ENCODE measurements at regions not wholly inside any gene's neighbourhood (a gene's known extent, or its start where the extent isn't known, plus 50 kb on each side); places are given as distances from the start of the nearest gene placed in this dataset.

DNA sequence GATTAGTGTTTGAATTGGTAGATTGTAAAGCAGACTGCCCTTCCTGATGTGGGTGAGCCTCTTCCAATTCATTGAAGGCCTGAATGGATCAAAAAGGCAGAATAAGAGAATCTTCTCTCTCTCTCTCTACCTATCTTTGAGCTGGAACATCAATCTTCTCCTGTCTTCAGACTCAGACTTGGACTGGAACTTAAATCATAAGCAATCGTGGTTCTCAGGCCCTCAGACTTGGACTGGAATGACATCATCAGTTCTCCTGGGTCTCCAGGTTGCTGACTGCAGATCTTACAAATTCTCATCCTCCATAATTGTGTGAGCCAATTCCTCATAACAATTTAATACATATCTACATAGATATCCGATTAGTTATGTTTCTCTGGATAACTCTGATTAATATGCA lies 66.8 kb downstream of the IER5 start:
- Mint-ChIP-seq H3K36me3 (ENCODE audit: low read depth) (no peaks in the 10 kb centered on the region), H3K4me3 (no peak overlapping the region), H3K9me3 (no peaks in the 10 kb centered on the region), H3K4me1 (peaks cover 5% of the 10 kb centered on the region), H3K27ac (ENCODE audit: unreplicated experiment) (no peak overlapping the region), H3K27me3 (ENCODE audit: low read depth) (no peaks in the 10 kb centered on the region)
- TF ChIP-seq CTCF (conservative IDR thresholded peaks at IDR 0.05), result no peak
- DNase-seq (ENCODE audit: low read depth, low spot score), result no peak

DNA sequence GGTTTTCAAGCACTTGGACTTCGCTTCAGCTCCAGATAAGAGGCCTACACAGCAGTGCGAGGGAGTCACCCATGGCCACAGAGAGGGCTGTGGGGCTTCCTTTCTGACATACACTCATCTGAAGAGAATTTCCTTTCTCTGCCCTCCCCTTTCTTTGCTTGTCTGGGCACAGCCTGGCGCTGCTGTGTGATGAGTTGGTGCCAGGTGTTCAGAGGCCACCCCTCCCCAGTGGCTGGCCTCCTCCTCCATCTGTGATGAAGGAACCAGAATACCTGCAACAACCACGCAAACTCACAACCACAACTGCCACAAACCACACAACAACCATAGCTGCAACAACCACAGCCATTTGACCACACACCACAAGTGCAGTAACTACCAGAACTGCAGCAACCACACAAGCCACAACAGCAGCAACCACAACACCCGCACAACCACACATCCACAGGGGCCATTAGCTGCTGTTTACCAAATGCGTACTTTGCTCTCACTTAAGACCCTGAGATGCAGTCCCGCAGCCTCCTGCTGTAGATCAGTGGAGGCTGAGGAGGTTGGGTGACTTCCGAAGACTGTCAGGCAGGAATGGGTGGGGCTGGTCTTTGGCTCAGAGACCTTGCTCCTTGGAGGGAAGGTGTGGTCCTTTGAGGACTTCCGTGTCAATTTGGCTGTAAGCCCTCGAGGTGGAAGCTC lies 71.1 kb downstream of the IER5 start:
- TF ChIP-seq CTCF (conservative IDR thresholded peaks at IDR 0.05), result no peak
- Mint-ChIP-seq H3K9me3 (peaks cover 10% of the 10 kb centered on the region), H3K4me1 (no peaks in the 10 kb centered on the region), H3K4me3 (no peak overlapping the region), H3K27ac (ENCODE audit: unreplicated experiment) (no peak overlapping the region), H3K36me3 (ENCODE audit: low read depth) (no peaks in the 10 kb centered on the region), H3K27me3 (ENCODE audit: low read depth) (no peaks in the 10 kb centered on the region)
- DNase-seq (ENCODE audit: low read depth, low spot score), result no peak

- H3K4me3 Mint-ChIP-seq, result no peak overlapping the region
- no peak for DNase-seq (ENCODE audit: low read depth, low spot score)
- TF ChIP-seq CTCF (conservative IDR thresholded peaks at IDR 0.05), result no peak
- H3K9me3 Mint-ChIP-seq, result peaks cover 13% of the 10 kb centered on the region
- no peak overlapping the region for H3K27ac Mint-ChIP-seq (ENCODE audit: unreplicated experiment)
- H3K36me3 Mint-ChIP-seq (ENCODE audit: low read depth), result no peaks in the 10 kb centered on the region
- H3K27me3 Mint-ChIP-seq (ENCODE audit: low read depth), result no peaks in the 10 kb centered on the region
- no peaks in the 10 kb centered on the region for H3K4me1 Mint-ChIP-seq
Observed at GRCh38 chr1:181160322-181160721, 71.8 kb downstream of the IER5 start.

DNA sequence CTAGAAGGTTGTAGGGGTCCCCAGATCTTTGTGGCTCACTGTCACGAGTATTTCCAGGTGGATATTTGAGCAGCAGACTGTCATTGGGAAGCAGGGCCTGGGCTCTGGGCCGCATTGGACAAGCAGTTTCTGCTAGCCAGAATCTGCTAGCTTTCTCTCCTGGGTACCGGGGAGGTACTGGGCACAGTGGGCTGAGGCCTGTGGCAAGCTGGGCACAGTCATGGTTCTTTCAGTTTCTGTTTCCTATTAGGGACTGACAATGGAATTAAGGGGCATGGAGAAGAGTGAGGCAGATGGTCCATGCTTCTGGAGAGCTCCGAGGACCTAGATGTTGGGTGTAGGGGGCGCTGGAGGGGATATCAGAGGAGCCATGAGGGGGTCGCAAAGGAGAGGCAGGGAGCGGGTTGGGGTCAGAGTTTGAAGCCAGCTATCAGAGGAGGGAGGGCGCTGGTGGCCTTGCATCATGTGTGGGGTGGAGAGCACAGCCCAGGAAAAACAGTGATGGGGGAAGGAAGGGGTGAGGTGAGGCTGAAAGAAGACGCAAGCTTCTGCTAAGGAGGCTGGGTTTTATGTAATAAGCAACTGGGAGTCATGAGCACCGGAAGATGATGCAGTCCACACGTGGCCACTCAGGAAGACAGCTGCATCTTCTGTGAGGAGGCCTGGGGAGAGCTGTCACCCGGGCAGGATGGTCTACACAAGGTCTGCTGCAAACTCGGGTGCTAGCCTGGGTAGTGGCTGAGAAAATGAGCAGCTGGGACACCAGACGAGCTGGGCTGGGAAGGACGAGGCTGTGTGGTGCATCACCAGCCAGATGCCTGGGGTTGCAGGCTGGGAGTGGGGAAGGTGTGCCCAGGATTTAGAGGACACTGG lies 72.7 kb downstream of the IER5 start:
- Mint-ChIP-seq H3K9me3 (peaks cover 13% of the 10 kb centered on the region), H3K4me1 (no peaks in the 10 kb centered on the region), H3K36me3 (ENCODE audit: low read depth) (no peaks in the 10 kb centered on the region), H3K27me3 (ENCODE audit: low read depth) (no peaks in the 10 kb centered on the region), H3K27ac (ENCODE audit: unreplicated experiment) (no peak overlapping the region), H3K4me3 (no peak overlapping the region)
- DNase-seq (ENCODE audit: low read depth, low spot score), result no peak
- no peak for TF ChIP-seq CTCF (conservative IDR thresholded peaks at IDR 0.05)

DNA sequence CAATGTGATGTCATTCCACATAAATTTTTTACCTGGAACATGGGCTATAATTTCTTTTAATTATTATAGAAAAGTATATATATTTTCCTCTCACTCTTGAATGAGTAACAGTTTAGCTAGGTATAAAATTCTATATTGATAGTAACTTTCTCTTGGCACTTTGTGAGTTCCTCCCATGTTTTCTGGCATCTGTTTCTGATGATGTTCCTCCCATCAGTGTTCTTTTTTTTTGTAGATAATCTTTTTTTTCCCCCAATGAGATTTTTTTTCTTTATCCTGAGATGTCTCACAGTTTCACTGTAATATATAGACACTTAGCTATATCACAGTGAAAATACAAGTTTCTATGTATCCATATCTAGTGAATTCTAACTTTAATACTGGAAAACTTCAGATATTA lies 75.2 kb downstream of the IER5 start:
- TF ChIP-seq CTCF (conservative IDR thresholded peaks at IDR 0.05), result no peak
- Mint-ChIP-seq H3K27ac (ENCODE audit: unreplicated experiment) (no peak overlapping the region), H3K4me1 (no peaks in the 10 kb centered on the region), H3K27me3 (ENCODE audit: low read depth) (peaks cover 3% of the 10 kb centered on the region), H3K9me3 (peaks cover 13% of the 10 kb centered on the region), H3K36me3 (ENCODE audit: low read depth) (peaks cover 2% of the 10 kb centered on the region), H3K4me3 (no peak overlapping the region)
- no peak for DNase-seq (ENCODE audit: low read depth, low spot score)
